RPMI8226 (cell line): ENCODE measurements at regions not wholly inside any gene's neighbourhood (a gene's known extent, or its start where the extent isn't known, plus 50 kb on each side); places are given as distances from the start of the nearest gene placed in this dataset.
"Not testable (repeated sequence)": the region's sequence is repeated elsewhere in the genome, so short reads cannot be mapped to it uniquely, and the experiment has no call there.

Source experiments
- DNase-seq: peaks from one replicate; pipeline ENCODE4 v3.0.0-alpha.2; 2015

DNA sequence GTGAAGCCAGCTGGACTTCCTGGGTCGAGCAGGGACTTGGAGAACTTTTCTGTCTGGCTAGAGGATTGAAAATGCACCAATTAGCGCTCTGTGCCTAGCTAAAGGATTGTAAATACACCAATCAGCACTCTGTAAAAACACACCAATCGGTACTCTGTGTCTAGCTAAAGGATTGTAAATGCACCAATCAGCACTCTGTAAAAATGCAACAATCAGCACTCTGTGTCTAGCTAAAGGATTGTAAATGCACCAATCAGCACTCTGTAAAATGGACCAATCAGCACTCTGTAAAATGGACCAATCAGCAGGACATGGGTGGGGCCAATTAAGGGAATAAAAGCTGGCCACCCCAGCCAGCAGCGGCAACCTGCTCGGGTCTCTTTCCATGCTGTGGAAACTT lies 97.3 kb upstream of the GALNT15 start:
- not testable (repeated sequence) for DNase-seq

- DNase-seq: not testable (repeated sequence)
Measured at GRCh38 chr3:16077681-16078080, 96.8 kb upstream of the GALNT15 start.

DNA sequence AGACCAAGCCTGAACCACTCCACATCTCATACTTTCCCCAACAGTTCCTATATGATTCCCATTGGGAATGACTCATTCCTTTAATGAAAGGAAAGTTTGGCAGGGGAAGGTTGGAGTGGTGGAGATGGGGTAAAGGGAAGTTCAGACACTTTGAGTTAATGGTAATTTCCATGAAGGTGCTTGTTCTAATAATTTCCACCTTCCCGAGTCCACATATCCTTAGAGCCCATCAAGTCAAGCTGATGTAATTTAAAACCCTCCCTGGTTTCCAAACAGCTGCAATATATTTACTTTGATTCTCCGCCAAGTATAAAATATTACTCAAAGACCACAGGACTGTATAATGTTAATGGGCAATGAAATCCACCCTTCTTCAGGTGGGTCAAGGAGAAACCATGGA lies 95.0 kb upstream of the GALNT15 start:
- DNase-seq: no peak

- DNase-seq: no peak
Measured at GRCh38 chr3:16081661-16082060, 92.8 kb upstream of the GALNT15 start.

DNA sequence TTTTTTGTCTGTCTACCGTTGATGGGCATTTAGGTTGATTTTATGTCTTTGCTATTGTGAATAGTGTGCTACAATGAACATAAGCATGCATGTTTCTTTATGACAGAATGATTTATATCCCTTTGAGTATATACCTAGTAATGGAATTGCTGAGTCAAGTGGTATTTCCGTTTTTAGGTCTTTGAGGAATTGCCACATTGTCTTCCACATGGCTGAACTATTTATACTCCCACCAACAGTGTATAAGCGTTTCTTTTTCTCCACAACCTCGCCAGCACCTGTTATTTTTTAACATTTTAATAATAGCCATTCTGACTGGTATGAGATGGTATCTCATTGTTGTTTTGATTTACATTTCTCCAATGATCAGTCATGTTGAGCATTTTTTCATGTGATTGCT lies 89.6 kb upstream of the GALNT15 start:
- DNase-seq: no peak

DNA sequence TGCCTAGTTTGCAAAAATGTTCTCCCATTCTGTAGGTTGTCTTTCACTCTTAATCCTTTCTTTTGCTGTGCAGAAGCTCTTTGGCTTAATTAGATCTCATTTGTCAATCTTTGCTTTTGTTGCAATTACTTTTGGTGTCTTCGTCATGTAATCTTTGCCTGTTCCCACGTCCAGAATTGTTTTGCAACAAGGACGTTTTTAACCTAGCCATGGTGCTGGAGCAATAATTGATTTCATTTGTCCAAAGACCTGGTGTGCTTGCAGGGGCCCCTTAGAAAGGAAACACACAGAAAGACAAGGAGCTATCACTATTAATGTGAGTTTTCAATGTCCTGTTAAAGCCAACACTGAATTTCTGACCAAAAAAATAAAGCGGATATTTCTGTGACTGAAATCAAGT lies 89.1 kb upstream of the GALNT15 start:
- no peak for DNase-seq

GRCh38 chr3:16085884-16086608 lies 88.4 kb upstream of the GALNT15 start:
- peak; percentile 26 for DNase-seq

- no peak for DNase-seq
Measured at GRCh38 chr3:16086690-16087089, 87.8 kb upstream of the GALNT15 start.

DNA sequence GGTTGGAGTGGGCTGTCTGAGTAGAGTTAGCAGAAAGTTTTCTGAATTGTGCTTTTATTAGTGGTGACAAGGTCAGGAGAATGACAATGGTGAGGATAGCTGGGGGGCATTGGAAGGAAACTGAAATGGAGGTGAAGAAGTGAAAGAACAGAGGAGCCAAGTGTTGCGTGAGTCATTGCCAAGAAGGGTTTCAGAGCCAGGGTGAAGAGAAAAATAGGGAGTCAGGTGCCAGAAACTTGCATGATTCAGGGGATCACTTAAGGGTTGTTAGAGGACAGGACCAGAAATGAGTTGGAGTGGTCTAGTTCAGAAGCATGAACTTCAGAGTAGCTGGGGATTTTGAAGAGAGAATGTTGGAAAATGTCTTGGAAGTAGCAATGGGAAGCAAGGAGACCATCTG lies 86.0 kb upstream of the GALNT15 start:
- DNase-seq: no peak

DNA sequence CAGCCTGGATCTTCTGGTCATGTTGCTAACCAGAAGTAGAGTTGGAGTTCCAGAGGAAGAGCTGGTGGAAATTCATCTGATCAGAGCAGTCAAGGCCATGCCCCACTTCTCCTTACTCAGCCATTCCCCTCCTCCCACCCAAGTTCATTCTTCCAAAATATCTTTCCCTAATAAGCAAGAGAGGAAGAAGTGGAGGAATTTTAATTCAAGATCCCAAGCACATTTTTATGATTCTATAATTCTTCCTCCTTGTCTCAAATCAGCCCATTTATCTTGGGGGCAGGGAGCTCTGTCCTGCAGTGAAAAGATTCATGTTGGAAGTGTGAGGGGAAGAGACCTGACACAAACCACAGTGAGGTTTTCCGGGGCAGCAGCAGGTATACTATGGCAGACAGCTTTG lies 85.0 kb upstream of the GALNT15 start:
- no peak for DNase-seq

- DNase-seq: no peak
Measured at GRCh38 chr3:16090024-16090423, 84.5 kb upstream of the GALNT15 start.

DNA sequence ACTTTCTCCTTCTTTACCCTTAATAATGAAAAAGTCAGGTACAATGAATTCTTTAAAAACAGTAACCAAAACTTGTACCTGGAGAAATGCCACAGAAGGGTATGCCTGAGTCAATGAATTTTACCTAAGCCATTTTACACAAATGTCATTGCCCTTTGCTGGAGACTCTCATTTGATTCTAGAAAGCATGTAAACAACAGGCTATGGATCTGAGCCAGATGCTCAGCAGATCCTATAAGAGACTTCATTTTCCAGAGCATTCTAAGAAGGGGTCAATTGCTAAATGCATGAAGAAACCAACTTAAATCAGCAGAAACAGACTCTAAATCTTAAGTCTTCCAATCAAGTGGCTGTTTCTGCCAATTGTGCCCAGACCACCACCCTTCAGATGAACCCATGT lies 83.8 kb upstream of the GALNT15 start:
- DNase-seq: no peak

DNA sequence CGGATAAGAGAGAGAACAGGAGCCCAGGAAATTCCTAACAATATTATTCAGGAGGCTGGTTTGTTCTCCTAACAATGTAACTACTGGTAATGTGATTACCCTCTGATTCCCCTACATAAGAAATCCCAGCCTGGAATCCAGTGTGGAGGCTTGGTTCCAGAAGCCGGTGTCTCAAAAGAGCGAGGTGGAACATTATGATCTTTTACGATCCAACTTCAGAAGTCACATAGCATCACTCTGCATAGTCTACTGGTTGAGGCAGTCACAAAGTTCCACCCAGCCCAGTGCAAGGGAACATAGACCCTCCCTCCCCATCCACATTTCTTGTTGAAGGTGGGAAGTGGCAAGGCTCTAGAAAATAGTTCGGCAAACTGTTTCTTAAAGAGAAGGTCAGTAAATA lies 81.6 kb upstream of the GALNT15 start:
- DNase-seq: no peak

- DNase-seq: no peak
Measured at GRCh38 chr3:16101295-16102186, 72.9 kb upstream of the GALNT15 start.

DNA sequence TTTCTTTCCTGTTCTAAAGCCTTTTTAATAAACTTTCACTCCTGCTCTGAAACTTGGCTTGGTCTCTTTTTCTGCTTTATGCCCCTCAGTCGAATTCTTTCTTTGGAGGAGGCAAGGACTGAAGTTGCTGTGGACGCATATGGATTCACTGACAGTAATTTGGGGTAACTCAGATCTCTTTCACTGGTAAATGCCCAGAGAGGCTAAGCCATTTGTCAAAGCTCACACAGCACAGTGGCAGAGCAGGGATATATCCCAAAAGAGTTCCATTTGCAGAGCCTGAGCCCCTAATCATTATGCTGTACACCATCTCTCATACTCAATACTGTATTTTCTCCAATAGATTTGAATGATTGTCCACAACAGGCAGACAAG lies 72.3 kb upstream of the GALNT15 start:
- DNase-seq: no peak

DNA sequence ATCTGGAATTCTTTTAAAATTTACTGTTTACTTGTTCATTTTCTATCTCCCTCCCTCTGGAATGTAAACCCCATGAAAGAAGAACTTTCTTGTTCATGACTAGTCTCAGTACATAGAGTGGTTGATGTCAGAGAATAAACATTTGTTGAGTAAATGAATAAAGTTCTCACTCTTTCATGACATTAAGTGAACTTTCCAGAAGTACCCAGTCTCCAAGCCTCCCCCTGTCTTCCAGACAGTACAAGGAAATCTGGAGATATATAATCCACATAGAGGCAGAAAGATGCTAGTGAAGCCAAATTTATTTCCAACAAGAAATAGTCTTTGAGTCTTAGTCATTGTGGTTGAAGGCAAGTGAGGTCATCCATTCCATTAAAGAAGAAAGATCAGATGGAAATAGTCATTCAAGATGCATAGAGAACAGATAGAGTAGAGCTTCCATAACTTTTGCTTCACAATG lies 71.5 kb upstream of the GALNT15 start:
- DNase-seq: no peak

DNA sequence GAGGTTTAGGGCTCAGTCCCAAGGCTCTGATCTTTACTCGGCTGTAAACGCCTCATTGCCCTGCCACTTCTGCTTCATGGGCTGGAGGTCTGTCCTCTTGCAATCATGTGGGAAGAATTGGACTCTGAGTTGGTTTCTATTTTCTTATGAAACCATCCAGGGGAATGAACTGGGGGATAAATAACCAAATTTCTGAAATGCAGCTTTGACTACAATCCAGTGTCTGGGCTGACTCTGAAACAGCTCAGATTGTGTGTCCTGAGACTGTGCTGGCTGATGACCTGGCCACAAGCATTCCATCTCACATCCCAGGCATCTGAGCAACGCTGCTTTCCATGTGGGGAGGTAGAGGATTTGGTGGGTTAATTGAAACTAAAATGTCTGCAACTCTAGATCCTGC lies 71.0 kb upstream of the GALNT15 start:
- no peak for DNase-seq

GRCh38 chr3:16104156-16104555 lies 70.3 kb upstream of the GALNT15 start:
- DNase-seq: no peak

DNA sequence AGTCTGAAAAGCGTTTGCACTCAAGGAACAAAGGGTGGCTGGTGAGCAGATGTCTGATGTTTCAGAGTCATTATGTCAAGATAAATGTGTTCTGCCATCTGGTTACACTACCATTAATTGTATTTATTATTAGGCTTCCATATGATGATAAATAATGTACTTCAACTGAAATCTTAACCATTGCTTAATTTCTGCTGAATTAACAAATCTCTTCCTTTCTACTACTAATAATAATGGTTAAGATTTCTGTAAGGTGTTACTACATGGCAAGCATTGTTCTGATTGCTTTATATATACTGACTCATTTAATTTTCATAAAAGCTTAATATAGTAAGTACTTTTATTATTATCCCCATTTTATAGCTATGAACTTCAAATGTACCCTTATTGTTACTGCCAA lies 68.4 kb upstream of the GALNT15 start:
- DNase-seq: no peak

GRCh38 chr3:16108424-16108823 lies 66.1 kb upstream of the GALNT15 start:
- DNase-seq: no peak

- DNase-seq: no peak
Measured at GRCh38 chr3:16109929-16110328, 64.6 kb upstream of the GALNT15 start.

GRCh38 chr3:16112910-16113504 lies 61.5 kb upstream of the GALNT15 start:
- no peak for DNase-seq

DNA sequence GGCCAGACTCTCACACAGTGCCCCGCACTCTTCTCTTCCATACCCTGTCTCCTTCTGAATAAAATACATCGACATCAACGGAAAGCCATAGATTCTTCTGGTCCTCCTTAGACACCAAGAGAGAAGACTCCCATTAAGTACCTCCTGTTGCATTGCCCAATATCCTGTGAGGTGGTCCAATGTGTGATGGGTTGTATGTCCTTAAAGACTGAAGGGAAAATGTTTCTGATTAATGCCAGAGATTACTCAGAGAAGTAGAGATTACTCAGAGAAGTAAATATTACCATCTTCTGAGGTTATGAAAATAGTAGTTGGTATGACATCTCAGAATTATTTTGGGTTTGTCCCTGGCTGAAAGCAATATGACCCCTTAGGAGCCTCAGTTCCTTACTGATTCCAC lies 60.8 kb upstream of the GALNT15 start:
- DNase-seq: no peak

DNA sequence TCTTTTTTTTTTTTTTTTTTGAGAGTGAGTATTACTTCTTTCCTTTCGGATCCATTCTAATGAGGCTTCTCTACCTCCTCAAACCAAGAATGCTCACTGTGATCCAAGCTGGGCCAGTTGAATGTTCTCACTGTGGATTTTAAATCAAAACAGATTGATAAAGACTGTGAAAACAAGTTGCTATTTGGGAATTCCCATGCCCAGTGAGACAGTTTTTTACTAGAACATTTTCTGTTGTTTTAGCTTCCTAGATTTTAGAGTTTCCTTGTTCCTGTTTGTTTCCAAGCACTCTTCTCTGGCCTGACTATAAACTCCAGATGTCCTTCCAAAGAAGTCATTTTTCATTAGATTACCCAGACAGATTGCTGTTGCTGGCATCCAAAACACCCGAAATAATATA lies 60.1 kb upstream of the GALNT15 start:
- no peak for DNase-seq
